ENCODE measurements at regions not wholly inside any gene's neighbourhood (a gene's known extent, or its start where the extent isn't known, plus 50 kb on each side); places are given as distances from the start of the nearest gene placed in this dataset.

- Histone ChIP-seq H3K4me1 (ENCODE audit: control insufficient read depth, insufficient read depth, low read length) (no peaks in the 10 kb centered on the region), H3K36me3 (ENCODE audit: control insufficient read depth, insufficient read depth, low read length) (no peaks in the 10 kb centered on the region), H3K4me3 (ENCODE audit: low read length) (no peak overlapping the region), H3K27me3 (ENCODE audit: control insufficient read depth, insufficient read depth, low read length) (no peaks in the 10 kb centered on the region), H3K27ac (ENCODE audit: low read length) (no peak overlapping the region), H3K9me3 (replicated peaks; ENCODE audit: control insufficient read depth, low read depth, low read length) (no peaks in the 10 kb centered on the region)
- DNase-seq, result no peak
- WGBS (ENCODE audit: insufficient coverage), result no CpG with 5 or more reads among the region's 1 CpG
These were observed 512.9 kb upstream of the HTR2A start for GRCh38 chr13:47409778-47410177.

GRCh38 chr13:47408546-47409319, 511.9 kb upstream of the HTR2A start:
- Histone ChIP-seq H3K9me3 (replicated peaks; ENCODE audit: control insufficient read depth, low read depth, low read length) (no peaks in the 10 kb centered on the region), H3K27me3 (ENCODE audit: control insufficient read depth, insufficient read depth, low read length) (no peaks in the 10 kb centered on the region), H3K4me3 (ENCODE audit: low read length) (no peak overlapping the region), H3K27ac (ENCODE audit: low read length) (no peak overlapping the region), H3K36me3 (ENCODE audit: control insufficient read depth, insufficient read depth, low read length) (no peaks in the 10 kb centered on the region), H3K4me1 (ENCODE audit: control insufficient read depth, insufficient read depth, low read length) (no peaks in the 10 kb centered on the region)
- no peak for DNase-seq
- WGBS (ENCODE audit: insufficient coverage), result 79% methylated on average over 5 of the region's 7 CpGs

- no peak overlapping the region for H3K4me3 ChIP-seq (ENCODE audit: low read length)
- 0% methylated on average over 1 of the region's 5 CpGs for WGBS (ENCODE audit: insufficient coverage)
These were observed 511.0 kb upstream of the HTR2A start for GRCh38 chr13:47407808-47408207.

GRCh38 chr13:47399599-47399998, 502.7 kb upstream of the HTR2A start:
- H3K27ac ChIP-seq (ENCODE audit: low read length), result no peak overlapping the region
- no peaks in the 10 kb centered on the region for H3K4me1 ChIP-seq (ENCODE audit: control insufficient read depth, insufficient read depth, low read length)
- no peak for DNase-seq
- WGBS (ENCODE audit: insufficient coverage), result 20% methylated on average over 1 of the region's 2 CpGs
- no peaks in the 10 kb centered on the region for H3K36me3 ChIP-seq (ENCODE audit: control insufficient read depth, insufficient read depth, low read length)
- H3K4me3 ChIP-seq (ENCODE audit: low read length), result no peak overlapping the region
- no peaks in the 10 kb centered on the region for H3K27me3 ChIP-seq (ENCODE audit: control insufficient read depth, insufficient read depth, low read length)
- H3K9me3 ChIP-seq (replicated peaks; ENCODE audit: control insufficient read depth, low read depth, low read length), result no peaks in the 10 kb centered on the region

More at GRCh38 chr13:47407808-47408207, 511.0 kb upstream of the HTR2A start:
- DNase-seq, result no peak
- no peaks in the 10 kb centered on the region for H3K4me1 ChIP-seq (ENCODE audit: control insufficient read depth, insufficient read depth, low read length)
- no peaks in the 10 kb centered on the region for H3K27me3 ChIP-seq (ENCODE audit: control insufficient read depth, insufficient read depth, low read length)
- no peak overlapping the region for H3K27ac ChIP-seq (ENCODE audit: low read length)
- H3K9me3 ChIP-seq (replicated peaks; ENCODE audit: control insufficient read depth, low read depth, low read length), result no peaks in the 10 kb centered on the region
- H3K36me3 ChIP-seq (ENCODE audit: control insufficient read depth, insufficient read depth, low read length), result no peaks in the 10 kb centered on the region

- H3K27ac ChIP-seq (ENCODE audit: low read length), result no peak overlapping the region
- H3K4me3 ChIP-seq (ENCODE audit: low read length), result no peak overlapping the region
- H3K4me1 ChIP-seq (ENCODE audit: control insufficient read depth, insufficient read depth, low read length), result no peaks in the 10 kb centered on the region
- H3K36me3 ChIP-seq (ENCODE audit: control insufficient read depth, insufficient read depth, low read length), result no peaks in the 10 kb centered on the region
- H3K9me3 ChIP-seq (replicated peaks; ENCODE audit: control insufficient read depth, low read depth, low read length), result no peaks in the 10 kb centered on the region
- H3K27me3 ChIP-seq (ENCODE audit: control insufficient read depth, insufficient read depth, low read length), result no peaks in the 10 kb centered on the region
- DNase-seq, result no peak
- WGBS (ENCODE audit: insufficient coverage), result no CpG with 5 or more reads among the region's 2 CpGs
These were observed 500.9 kb upstream of the HTR2A start for GRCh38 chr13:47397739-47398138.

- Histone ChIP-seq H3K36me3 (ENCODE audit: control insufficient read depth, insufficient read depth, low read length) (no peaks in the 10 kb centered on the region), H3K4me1 (ENCODE audit: control insufficient read depth, insufficient read depth, low read length) (no peaks in the 10 kb centered on the region), H3K27me3 (ENCODE audit: control insufficient read depth, insufficient read depth, low read length) (no peaks in the 10 kb centered on the region), H3K4me3 (ENCODE audit: low read length) (no peak overlapping the region), H3K27ac (ENCODE audit: low read length) (no peak overlapping the region), H3K9me3 (replicated peaks; ENCODE audit: control insufficient read depth, low read depth, low read length) (no peaks in the 10 kb centered on the region)
- whole genome bisulfite sequencing (ENCODE audit: insufficient coverage), result 80% methylated on average over 4 of the region's 5 CpGs
- no peak for DNase-seq
These were observed 500.1 kb upstream of the HTR2A start for GRCh38 chr13:47396915-47397314.

GRCh38 chr13:47374741-47375140, 477.9 kb upstream of the HTR2A start:
- no peaks in the 10 kb centered on the region for H3K27me3 ChIP-seq (ENCODE audit: control insufficient read depth, insufficient read depth, low read length)
- no peak for DNase-seq
- no peak overlapping the region for H3K4me3 ChIP-seq (ENCODE audit: low read length)
- H3K9me3 ChIP-seq (replicated peaks; ENCODE audit: control insufficient read depth, low read depth, low read length), result peaks cover 12% of the 10 kb centered on the region
- H3K4me1 ChIP-seq (ENCODE audit: control insufficient read depth, insufficient read depth, low read length), result no peaks in the 10 kb centered on the region
- no peaks in the 10 kb centered on the region for H3K36me3 ChIP-seq (ENCODE audit: control insufficient read depth, insufficient read depth, low read length)
- no CpG with 5 or more reads among the region's 1 CpG for WGBS (ENCODE audit: insufficient coverage)
- H3K27ac ChIP-seq (ENCODE audit: low read length), result no peak overlapping the region

GRCh38 chr13:47372751-47373150, 475.9 kb upstream of the HTR2A start:
- Histone ChIP-seq H3K27ac (ENCODE audit: low read length) (no peak overlapping the region), H3K9me3 (replicated peaks; ENCODE audit: control insufficient read depth, low read depth, low read length) (peaks cover 12% of the 10 kb centered on the region), H3K27me3 (ENCODE audit: control insufficient read depth, insufficient read depth, low read length) (no peaks in the 10 kb centered on the region), H3K36me3 (ENCODE audit: control insufficient read depth, insufficient read depth, low read length) (no peaks in the 10 kb centered on the region), H3K4me1 (ENCODE audit: control insufficient read depth, insufficient read depth, low read length) (no peaks in the 10 kb centered on the region), H3K4me3 (ENCODE audit: low read length) (no peak overlapping the region)
- no CpG with 5 or more reads among the region's 1 CpG for WGBS (ENCODE audit: insufficient coverage)
- DNase-seq, result no peak

- Histone ChIP-seq H3K4me1 (ENCODE audit: control insufficient read depth, insufficient read depth, low read length) (no peaks in the 10 kb centered on the region), H3K4me3 (ENCODE audit: low read length) (no peak overlapping the region), H3K9me3 (replicated peaks; ENCODE audit: control insufficient read depth, low read depth, low read length) (peaks cover 2% of the 10 kb centered on the region), H3K27ac (ENCODE audit: low read length) (no peak overlapping the region), H3K27me3 (ENCODE audit: control insufficient read depth, insufficient read depth, low read length) (no peaks in the 10 kb centered on the region), H3K36me3 (ENCODE audit: control insufficient read depth, insufficient read depth, low read length) (no peaks in the 10 kb centered on the region)
- no peak for DNase-seq
- WGBS (ENCODE audit: insufficient coverage), result 100% methylated on average over 1 of the region's 3 CpGs
These were observed 454.9 kb upstream of the HTR2A start for GRCh38 chr13:47351798-47352197.

- H3K9me3 ChIP-seq (replicated peaks; ENCODE audit: control insufficient read depth, low read depth, low read length), result peaks cover 2% of the 10 kb centered on the region
- no peak overlapping the region for H3K4me3 ChIP-seq (ENCODE audit: low read length)
- no peaks in the 10 kb centered on the region for H3K4me1 ChIP-seq (ENCODE audit: control insufficient read depth, insufficient read depth, low read length)
- H3K27me3 ChIP-seq (ENCODE audit: control insufficient read depth, insufficient read depth, low read length), result no peaks in the 10 kb centered on the region
- no peaks in the 10 kb centered on the region for H3K36me3 ChIP-seq (ENCODE audit: control insufficient read depth, insufficient read depth, low read length)
- H3K27ac ChIP-seq (ENCODE audit: low read length), result no peak overlapping the region
- DNase-seq, result no peak
- WGBS (ENCODE audit: insufficient coverage), result no CpG with 5 or more reads among the region's 2 CpGs
These were observed 453.7 kb upstream of the HTR2A start for GRCh38 chr13:47350334-47351124.

Measured in muscle of leg (tissue), 3 donors.